ENCODE measurements at regions not wholly inside any gene's neighbourhood (a gene's known extent, or its start where the extent isn't known, plus 50 kb on each side); places are given as distances from the start of the nearest gene placed in this dataset.

DNA sequence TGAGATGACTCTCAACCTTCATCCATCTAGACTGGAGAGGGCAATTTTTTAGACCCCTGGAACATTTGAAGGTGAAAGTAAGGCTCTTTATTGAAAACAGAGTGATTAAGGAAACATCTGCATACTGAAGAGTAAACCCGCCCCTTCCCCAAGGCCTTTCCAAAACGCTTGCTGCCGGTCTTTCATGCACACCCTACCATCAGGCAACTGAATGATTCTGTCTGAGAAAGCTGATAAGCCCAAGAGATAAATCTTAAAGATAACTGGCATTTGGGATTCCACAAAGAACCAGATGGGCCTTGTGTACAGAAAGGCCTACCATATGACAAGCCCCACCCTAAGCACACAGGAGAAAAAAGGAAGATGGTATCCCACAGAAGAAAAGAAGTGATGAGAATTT lies 54.4 kb upstream of the PIK3R1 start:
- H3K27ac Mint-ChIP-seq = peak overlapping the region in 1 of 3 experiments; percentile 26
- H3K4me1 Mint-ChIP-seq = no peaks in the 10 kb centered on the region
- no peaks in the 10 kb centered on the region for H3K9me3 Mint-ChIP-seq

DNA sequence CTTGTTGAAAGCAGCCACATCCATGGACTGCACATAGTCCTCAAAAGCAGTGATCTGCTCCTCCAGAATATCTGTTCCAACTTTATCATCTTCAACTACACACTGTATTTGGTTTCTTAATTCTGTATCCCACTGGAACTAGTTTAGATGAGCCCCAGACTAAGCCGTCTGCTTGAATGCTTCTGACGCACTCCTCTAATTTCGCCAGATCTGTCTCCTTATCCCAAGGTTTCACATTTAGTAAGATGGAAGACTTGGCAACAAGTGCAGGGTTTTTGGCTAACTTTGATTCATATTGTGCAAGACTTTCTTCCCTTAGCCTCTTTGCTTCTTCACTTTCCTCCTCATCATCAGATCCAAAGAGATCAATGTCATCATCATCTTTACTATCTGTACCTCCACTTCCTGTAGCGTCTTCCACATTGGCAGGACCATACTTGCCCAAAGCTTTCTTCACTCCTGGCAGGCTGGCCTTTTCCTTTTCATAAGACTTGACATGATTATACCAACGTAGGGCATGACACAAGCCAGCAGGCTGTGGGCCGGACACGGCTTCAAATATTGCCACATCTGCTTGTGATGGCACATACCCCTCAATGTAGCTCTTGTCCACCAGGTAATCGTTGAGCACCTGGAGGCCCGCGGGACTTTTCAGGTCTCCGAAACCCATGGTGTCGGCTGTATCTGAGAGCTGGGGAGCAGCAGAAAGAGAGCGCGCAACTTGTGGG lies 56.2 kb upstream of the PIK3R1 start:
- TF ChIP-seq, protein P1, sequence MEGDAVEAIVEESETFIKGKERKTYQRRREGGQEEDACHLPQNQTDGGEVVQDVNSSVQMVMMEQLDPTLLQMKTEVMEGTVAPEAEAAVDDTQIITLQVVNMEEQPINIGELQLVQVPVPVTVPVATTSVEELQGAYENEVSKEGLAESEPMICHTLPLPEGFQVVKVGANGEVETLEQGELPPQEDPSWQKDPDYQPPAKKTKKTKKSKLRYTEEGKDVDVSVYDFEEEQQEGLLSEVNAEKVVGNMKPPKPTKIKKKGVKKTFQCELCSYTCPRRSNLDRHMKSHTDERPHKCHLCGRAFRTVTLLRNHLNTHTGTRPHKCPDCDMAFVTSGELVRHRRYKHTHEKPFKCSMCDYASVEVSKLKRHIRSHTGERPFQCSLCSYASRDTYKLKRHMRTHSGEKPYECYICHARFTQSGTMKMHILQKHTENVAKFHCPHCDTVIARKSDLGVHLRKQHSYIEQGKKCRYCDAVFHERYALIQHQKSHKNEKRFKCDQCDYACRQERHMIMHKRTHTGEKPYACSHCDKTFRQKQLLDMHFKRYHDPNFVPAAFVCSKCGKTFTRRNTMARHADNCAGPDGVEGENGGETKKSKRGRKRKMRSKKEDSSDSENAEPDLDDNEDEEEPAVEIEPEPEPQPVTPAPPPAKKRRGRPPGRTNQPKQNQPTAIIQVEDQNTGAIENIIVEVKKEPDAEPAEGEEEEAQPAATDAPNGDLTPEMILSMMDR (IDR thresholded peaks at IDR 0.05; ENCODE audit: unreplicated experiment in 3 of 3) = no peak
- no peaks in the 10 kb centered on the region for H3K9me3 Mint-ChIP-seq
- peaks cover 4% of the 10 kb centered on the region for H3K27me3 Mint-ChIP-seq (ENCODE audit: low read depth)
- H3K27ac Mint-ChIP-seq = no peak overlapping the region
- H3K4me3 Mint-ChIP-seq = no peak overlapping the region
- H3K4me1 Mint-ChIP-seq = no peaks in the 10 kb centered on the region
- H3K36me3 Mint-ChIP-seq (ENCODE audit: low read depth) = no peaks in the 10 kb centered on the region

More for the DNA sequence above, 54.4 kb upstream of the PIK3R1 start:
- peaks cover 4% of the 10 kb centered on the region for H3K27me3 Mint-ChIP-seq (ENCODE audit: low read depth)
- H3K36me3 Mint-ChIP-seq (ENCODE audit: low read depth) = no peaks in the 10 kb centered on the region
- TF ChIP-seq, protein P1 (IDR thresholded peaks at IDR 0.05; ENCODE audit: unreplicated experiment in 3 of 3) = no peak
- no peak overlapping the region for H3K4me3 Mint-ChIP-seq

DNA sequence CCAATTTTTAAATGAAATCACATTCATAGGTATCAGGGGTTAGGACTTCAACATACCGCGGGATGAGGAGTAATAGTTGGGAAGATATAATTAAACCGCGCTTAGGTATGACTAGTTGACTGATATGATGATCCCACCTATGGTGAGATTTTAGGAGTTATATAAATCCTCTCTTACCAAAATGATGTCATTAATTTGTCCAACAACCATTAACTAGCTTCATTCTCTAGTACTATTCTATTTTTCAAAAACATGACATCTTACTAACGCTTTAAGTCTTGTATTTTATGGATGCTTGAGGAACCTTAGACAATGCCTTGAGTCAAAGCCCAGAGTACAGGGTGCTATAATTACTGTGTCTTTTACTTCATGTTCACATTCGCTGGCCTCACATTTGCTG lies 59.6 kb upstream of the PIK3R1 start:
- H3K36me3 Mint-ChIP-seq (ENCODE audit: low read depth) = no peaks in the 10 kb centered on the region
- no peak overlapping the region for H3K27ac Mint-ChIP-seq
- TF ChIP-seq, protein P1 (IDR thresholded peaks at IDR 0.05; ENCODE audit: unreplicated experiment in 3 of 3) = no peak
- H3K4me3 Mint-ChIP-seq = no peak overlapping the region
- no peaks in the 10 kb centered on the region for H3K9me3 Mint-ChIP-seq
- H3K4me1 Mint-ChIP-seq = no peaks in the 10 kb centered on the region
- H3K27me3 Mint-ChIP-seq (ENCODE audit: low read depth) = peaks cover 4% of the 10 kb centered on the region

DNA sequence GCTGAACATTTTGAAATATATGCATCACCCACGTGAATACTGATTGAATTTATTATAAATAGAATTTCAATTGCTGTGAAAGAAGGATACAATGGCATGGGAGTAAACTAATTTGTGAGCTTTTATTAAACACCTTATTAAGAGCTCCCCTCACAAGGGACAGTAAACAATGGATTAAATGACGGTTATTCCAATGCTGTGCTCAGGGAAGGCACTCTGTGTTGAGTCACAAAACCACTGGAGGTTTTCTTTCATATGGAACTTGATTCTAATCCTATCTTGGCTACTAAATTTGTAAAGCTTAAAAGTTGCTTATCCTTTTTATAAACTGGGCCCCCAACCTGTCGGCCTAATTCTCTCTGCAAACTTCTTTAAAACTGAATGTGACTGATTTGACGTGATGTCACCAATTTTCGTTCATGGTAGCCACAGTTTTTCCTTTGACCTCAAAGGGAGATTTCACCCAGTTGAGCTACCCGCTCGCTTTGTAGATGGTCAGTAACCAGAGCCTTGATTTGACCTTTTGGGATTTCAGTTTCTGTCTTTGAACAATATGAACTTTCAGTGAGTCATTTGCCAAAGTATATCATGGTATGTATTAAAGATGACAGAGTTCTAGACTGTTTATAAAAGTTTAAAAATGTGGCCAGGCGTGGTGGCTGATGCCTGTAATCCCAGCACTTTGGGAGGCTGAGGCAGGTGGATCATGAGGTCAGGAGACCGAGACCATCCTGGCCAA lies 61.3 kb upstream of the PIK3R1 start:
- Mint-ChIP-seq H3K27me3 (ENCODE audit: low read depth) (no peaks in the 10 kb centered on the region), H3K9me3 (no peaks in the 10 kb centered on the region), H3K36me3 (ENCODE audit: low read depth) (no peaks in the 10 kb centered on the region), H3K4me1 (no peaks in the 10 kb centered on the region), H3K4me3 (no peak overlapping the region), H3K27ac (no peak overlapping the region)
- TF ChIP-seq, protein P1 (IDR thresholded peaks at IDR 0.05; ENCODE audit: unreplicated experiment in 3 of 3) = no peak

DNA sequence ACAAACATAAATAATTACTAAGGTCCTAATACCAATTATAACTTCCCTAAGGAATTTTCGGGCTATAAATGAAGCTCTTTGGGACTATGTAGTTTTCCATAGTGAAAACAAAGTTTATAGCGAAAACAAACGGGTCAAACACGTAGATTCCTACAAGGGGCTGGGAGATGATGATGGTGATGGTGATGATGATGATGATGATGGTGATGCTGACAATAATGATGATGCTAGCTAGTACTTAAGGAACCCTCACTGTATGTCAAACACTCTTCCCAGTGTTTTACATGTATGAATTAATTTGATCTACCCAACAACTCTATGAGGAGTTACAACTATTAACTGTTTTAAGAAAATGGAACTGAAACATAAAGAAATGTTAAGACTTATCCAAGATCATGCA lies 63.7 kb upstream of the PIK3R1 start:
- Mint-ChIP-seq H3K27me3 (ENCODE audit: low read depth) (no peaks in the 10 kb centered on the region), H3K4me3 (no peak overlapping the region), H3K9me3 (no peaks in the 10 kb centered on the region), H3K27ac (no peak overlapping the region), H3K36me3 (ENCODE audit: low read depth) (no peaks in the 10 kb centered on the region), H3K4me1 (no peaks in the 10 kb centered on the region)
- TF ChIP-seq, protein P1 (IDR thresholded peaks at IDR 0.05; ENCODE audit: unreplicated experiment in 3 of 3) = no peak

Measured in nephron (organoid).